Activated CD8-positive, alpha-beta memory T cell treated with anti-CD3 and anti-CD28 coated beads for 24 hours (primary cell): ENCODE measurements at regions not wholly inside any gene's neighbourhood (a gene's known extent, or its start where the extent isn't known, plus 50 kb on each side); places are given as distances from the start of the nearest gene placed in this dataset.
"Not testable (repeated sequence)": the region's sequence is repeated elsewhere in the genome, so short reads cannot be mapped to it uniquely, and the experiment has no call there.

Experiments
- DNase-seq: peaks from one replicate; pipeline ENCODE4 v3.0.0-alpha.2; 2020

GRCh38 chr14:89485264-89485663 is 68.2 kb upstream of the FOXN3 start:
- DNase-seq, result no peak

- DNase-seq, result no peak
Measured at GRCh38 chr14:89484051-89484844, 67.2 kb upstream of the FOXN3 start.

- no peak for DNase-seq
Measured at GRCh38 chr14:89481196-89481595, 64.2 kb upstream of the FOXN3 start.

GRCh38 chr14:89480278-89480677 is 63.2 kb upstream of the FOXN3 start:
- no peak for DNase-seq

GRCh38 chr14:89479802-89480201 is 62.8 kb upstream of the FOXN3 start:
- DNase-seq, result no peak

- DNase-seq, result no peak
Measured at GRCh38 chr14:89477391-89477790, 60.4 kb upstream of the FOXN3 start.

- DNase-seq, result no peak
Measured at GRCh38 chr14:89476354-89476896, 59.4 kb upstream of the FOXN3 start.

GRCh38 chr14:89474464-89474863 is 57.4 kb upstream of the FOXN3 start:
- no peak for DNase-seq

GRCh38 chr14:89473989-89474388 is 57.0 kb upstream of the FOXN3 start:
- no peak for DNase-seq

GRCh38 chr14:89473569-89473968 is 56.5 kb upstream of the FOXN3 start:
- DNase-seq, result no peak

GRCh38 chr14:89470401-89470800 is 53.4 kb upstream of the FOXN3 start:
- no peak for DNase-seq

GRCh38 chr14:89469210-89470198 is 52.5 kb upstream of the FOXN3 start:
- no peak for DNase-seq

GRCh38 chr14:89468566-89468965 is 51.5 kb upstream of the FOXN3 start:
- DNase-seq, result no peak

GRCh38 chr14:89468030-89468429 is 51.0 kb upstream of the FOXN3 start:
- DNase-seq, result not testable (repeated sequence)

GRCh38 chr14:89466944-89467343 is 49.9 kb upstream of the FOXN3 start:
- no peak for DNase-seq
